MCF 10A (cell line): ENCODE measurements at regions not wholly inside any gene's neighbourhood (a gene's known extent, or its start where the extent isn't known, plus 50 kb on each side); places are given as distances from the start of the nearest gene placed in this dataset.

ENCODE experiments used
- BruUV-seq: library from RNA; stranded (reverse); fragments of 400-500 nt; replicated peaks from 2 replicates; lab custom pipeline; 2021; lab: Mats Ljungman, UMichigan
- CTCF ChIA-PET: fragments of 300-600 bp; sonication (Branson Sonifier 250); formaldehyde crosslinking; extraction: SDS; loops from one replicate; lab custom pipeline; 2021; ENCODE audit warnings: antibody characterized with exemption, inconsistent platforms; lab: Yijun Ruan, JAX
- POLR2A ChIA-PET: fragments of 300-600, 350-650 bp; sonication (Branson Sonifier 250); formaldehyde crosslinking; extraction: SDS; loops from one replicate; lab custom pipeline; 2020; ENCODE audit warnings: antibody characterized with exemption, inconsistent platforms; lab: Yijun Ruan, JAX
- DNase-seq: peaks from one replicate; pipeline ENCODE4 v3.0.0-alpha.2; 2018; ENCODE audit not compliant: unreplicated experiment
- H3K27ac Mint-ChIP-seq: one replicate; pipeline ENCODE4 v1.8.0; 2022; ENCODE audit warnings: mild to moderate bottlenecking, low read depth, mixed read lengths; ENCODE audit not compliant: unreplicated experiment
- H3K27me3 Mint-ChIP-seq: one replicate; pipeline ENCODE4 v1.8.0; 2022; ENCODE audit warnings: mixed read lengths; ENCODE audit not compliant: insufficient read depth, unreplicated experiment
- H3K36me3 Mint-ChIP-seq: one replicate; pipeline ENCODE4 v1.8.0; 2022; ENCODE audit warnings: mild to moderate bottlenecking, moderate library complexity, mixed read lengths; ENCODE audit not compliant: insufficient read depth, unreplicated experiment
- H3K4me1 Mint-ChIP-seq: one replicate; pipeline ENCODE4 v1.8.0; 2022; ENCODE audit warnings: mixed read lengths; ENCODE audit not compliant: insufficient read depth, unreplicated experiment
- H3K4me3 Mint-ChIP-seq: one replicate; pipeline ENCODE4 v1.8.0; 2022; ENCODE audit warnings: mild to moderate bottlenecking, moderate library complexity, mixed read lengths; ENCODE audit not compliant: unreplicated experiment
- H3K9me3 Mint-ChIP-seq: one replicate; pipeline ENCODE4 v1.8.0; 2022; ENCODE audit warnings: mixed read lengths; ENCODE audit not compliant: unreplicated experiment
- CTCF ChIP-seq: fragments of 200-600 bp; IDR thresholded peaks from one replicate; pipeline ENCODE4 v1.8.0; 2022; ENCODE audit warnings: antibody characterized with exemption, mild to moderate bottlenecking; ENCODE audit not compliant: unreplicated experiment
- intact Hi-C: fragments of 100-400 bp; cut with micrococcal nuclease; formaldehyde crosslinking; loops from 2 replicates; pipeline ENCODE4 v1.14.1; 2022

GRCh38 chr9:116066221-116066620 is 87.4 kb upstream of the PAPPA start:
- no peak for TF ChIP-seq CTCF
- H3K27me3 Mint-ChIP-seq: no peaks in the 10 kb centered on the region
- H3K4me3 Mint-ChIP-seq: no peak overlapping the region
- intact Hi-C loops: no loop called here
- H3K9me3 Mint-ChIP-seq: peaks cover 7% of the 10 kb centered on the region
- CTCF ChIA-PET: no interaction called here
- H3K4me1 Mint-ChIP-seq: no peaks in the 10 kb centered on the region
- no peak overlapping the region for H3K27ac Mint-ChIP-seq
- POLR2A ChIA-PET: no interaction called here
- no TSS peak for BruUV-seq
- peak; percentile 76 for DNase-seq
- H3K36me3 Mint-ChIP-seq: no peaks in the 10 kb centered on the region

GRCh38 chr9:116067566-116067965 is 86.0 kb upstream of the PAPPA start:
- Mint-ChIP-seq H3K36me3 (no peaks in the 10 kb centered on the region), H3K4me3 (no peak overlapping the region), H3K27me3 (no peaks in the 10 kb centered on the region), H3K4me1 (no peaks in the 10 kb centered on the region), H3K9me3 (peaks cover 7% of the 10 kb centered on the region), H3K27ac (no peak overlapping the region)
- TF ChIP-seq CTCF: no peak
- ChIA-PET CTCF (no interaction called here), POLR2A (interaction anchor here (0.6 kb wide), 2 partner anchors 124 to 806 kb away, joined by 3 read pairs; no protein-coding TSS in a partner anchor)
- intact Hi-C loops: no loop called here
- no TSS peak for BruUV-seq
- DNase-seq: no peak

GRCh38 chr9:116070256-116070914 is 83.2 kb upstream of the PAPPA start:
- H3K9me3 Mint-ChIP-seq: no peaks in the 10 kb centered on the region
- ChIA-PET CTCF (interaction anchor here (0.6 kb wide), 1 partner anchor 18 kb away, joined by 4 read pairs; no protein-coding TSS in a partner anchor), POLR2A (interaction anchor here (0.7 to 1.2 kb wide), 2 partner anchors 18 to 330 kb away, joined by 3 to 4 read pairs; no protein-coding TSS in a partner anchor)
- no peak for DNase-seq
- intact Hi-C loops: no loop called here
- TF ChIP-seq CTCF: no peak
- no peaks in the 10 kb centered on the region for H3K36me3 Mint-ChIP-seq
- H3K27me3 Mint-ChIP-seq: no peaks in the 10 kb centered on the region
- H3K27ac Mint-ChIP-seq: no peak overlapping the region
- no peak overlapping the region for H3K4me3 Mint-ChIP-seq
- H3K4me1 Mint-ChIP-seq: peaks cover 15% of the 10 kb centered on the region
- no TSS peak for BruUV-seq

GRCh38 chr9:116072046-116072445 is 81.5 kb upstream of the PAPPA start:
- no peak for DNase-seq
- TF ChIP-seq CTCF: no peak
- ChIA-PET CTCF (no interaction called here), POLR2A (no interaction called here)
- Mint-ChIP-seq H3K36me3 (no peaks in the 10 kb centered on the region), H3K4me3 (no peak overlapping the region), H3K27me3 (no peaks in the 10 kb centered on the region), H3K27ac (no peak overlapping the region), H3K4me1 (peaks cover 18% of the 10 kb centered on the region), H3K9me3 (no peaks in the 10 kb centered on the region)
- intact Hi-C loops: no loop called here
- no TSS peak for BruUV-seq
